GM19193 (cell line): ENCODE measurements at regions not wholly inside any gene's neighbourhood (a gene's known extent, or its start where the extent isn't known, plus 50 kb on each side); places are given as distances from the start of the nearest gene placed in this dataset.

Experiments used
- POLR2A ChIP-seq: IDR thresholded peaks from 4 replicates; pipeline ENCODE4 v1.6.1; 2011; ENCODE audit not compliant: insufficient read depth, insufficient read length; ENCODE audit errors: extremely low read depth

GRCh38 chr16:72569677-72570076, 397.7 kb upstream of the PMFBP1 start:
- no peak for TF ChIP-seq POLR2A

GRCh38 chr16:72568502-72568901, 396.5 kb upstream of the PMFBP1 start:
- TF ChIP-seq POLR2A = no peak

- no peak for TF ChIP-seq POLR2A
Observed at GRCh38 chr16:72566174-72566573, 394.2 kb upstream of the PMFBP1 start.

- TF ChIP-seq POLR2A = no peak
Observed at GRCh38 chr16:72565106-72565505, 393.2 kb upstream of the PMFBP1 start.

DNA sequence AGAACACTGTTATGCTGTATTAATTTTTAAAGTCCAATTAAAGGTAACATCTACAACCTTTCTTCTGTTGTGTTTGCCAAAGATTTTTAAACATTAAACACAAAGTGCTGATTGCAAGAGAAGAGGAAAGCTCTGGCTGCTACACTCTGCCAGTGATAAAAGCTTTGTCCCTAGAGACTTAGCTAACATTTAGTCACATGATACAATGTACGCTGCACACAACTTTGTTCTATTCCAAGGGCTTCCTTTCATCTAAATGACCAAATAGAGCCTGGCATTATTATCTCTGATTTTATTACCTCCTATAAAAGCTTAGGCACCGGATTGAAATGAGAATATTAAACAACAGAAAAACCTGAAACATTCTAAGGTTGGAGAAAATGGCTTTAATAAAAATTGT, 388.7 kb upstream of the PMFBP1 start:
- TF ChIP-seq POLR2A = no peak

- no peak for TF ChIP-seq POLR2A
Observed at GRCh38 chr16:72558501-72558900, 386.5 kb upstream of the PMFBP1 start.

GRCh38 chr16:72554935-72555334, 383.0 kb upstream of the PMFBP1 start:
- no peak for TF ChIP-seq POLR2A

GRCh38 chr16:72552654-72553053, 380.7 kb upstream of the PMFBP1 start:
- TF ChIP-seq POLR2A = no peak

DNA sequence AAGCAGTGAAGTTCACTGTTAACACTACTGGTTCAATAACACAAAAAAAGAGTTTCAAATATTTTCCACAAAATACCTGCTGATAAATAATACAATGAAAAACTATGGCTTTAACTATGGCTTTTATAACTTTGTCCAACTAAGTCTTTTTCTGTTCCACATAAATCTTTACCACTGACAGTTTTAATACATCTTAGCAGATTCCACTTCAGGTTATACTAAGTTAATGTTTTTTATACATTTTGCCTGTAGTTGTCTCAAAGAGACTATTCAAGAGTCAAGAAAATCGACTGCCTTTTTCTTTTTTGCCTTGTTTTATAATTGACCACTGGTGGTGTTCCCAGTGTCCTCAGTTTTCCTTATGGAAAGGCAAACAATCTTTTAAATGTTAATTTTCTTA, 379.7 kb upstream of the PMFBP1 start:
- TF ChIP-seq POLR2A = no peak

GRCh38 chr16:72549878-72550277, 377.9 kb upstream of the PMFBP1 start:
- no peak for TF ChIP-seq POLR2A

DNA sequence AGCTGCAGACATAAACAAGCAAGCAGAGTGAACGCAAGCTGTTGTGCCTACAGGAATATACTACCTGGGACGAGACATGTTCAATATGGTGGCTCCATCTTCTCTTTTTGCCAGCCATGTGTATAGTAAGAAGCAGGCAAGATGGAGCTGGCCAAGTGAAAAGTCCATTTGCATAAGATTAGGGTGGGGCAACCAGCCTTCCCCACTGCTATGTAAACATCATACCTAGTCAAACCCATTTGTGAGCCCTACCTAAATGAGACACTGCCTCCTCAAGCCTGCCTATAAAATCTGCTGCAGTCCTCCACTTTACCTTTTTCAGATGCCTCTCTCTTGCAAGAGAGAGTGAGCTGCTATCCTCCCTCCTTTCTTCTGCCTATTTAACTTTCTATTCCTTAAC, 370.1 kb upstream of the PMFBP1 start:
- TF ChIP-seq POLR2A = no peak

GRCh38 chr16:72537664-72538063, 365.7 kb upstream of the PMFBP1 start:
- TF ChIP-seq POLR2A = no peak

- TF ChIP-seq POLR2A = no peak
Observed at GRCh38 chr16:72536723-72537435, 364.9 kb upstream of the PMFBP1 start.

DNA sequence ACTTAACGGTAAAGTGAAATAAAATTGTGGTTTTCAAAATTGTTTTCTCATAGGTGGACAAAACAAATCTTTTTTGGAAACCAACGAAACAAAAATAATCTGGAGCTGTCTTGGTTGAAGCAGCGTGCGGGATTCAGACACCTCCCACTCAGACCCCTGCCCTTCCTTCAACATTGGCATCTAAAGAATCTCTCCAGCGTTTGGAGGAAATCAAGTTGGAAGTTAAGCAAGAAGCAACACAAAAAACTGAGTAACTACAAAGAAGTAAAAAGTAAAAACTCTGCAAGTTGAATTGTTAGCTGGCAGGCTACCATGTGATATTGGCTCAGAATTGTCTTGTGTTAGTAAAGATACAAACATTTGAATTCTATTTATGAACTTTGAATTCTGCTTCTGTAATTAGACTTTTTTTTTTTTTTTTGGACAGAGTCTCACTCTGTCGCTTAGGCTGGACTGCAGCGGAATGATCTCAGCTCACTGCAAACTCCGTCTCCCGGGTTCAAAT, 361.0 kb upstream of the PMFBP1 start:
- no peak for TF ChIP-seq POLR2A

GRCh38 chr16:72530434-72530833, 358.5 kb upstream of the PMFBP1 start:
- TF ChIP-seq POLR2A = no peak

DNA sequence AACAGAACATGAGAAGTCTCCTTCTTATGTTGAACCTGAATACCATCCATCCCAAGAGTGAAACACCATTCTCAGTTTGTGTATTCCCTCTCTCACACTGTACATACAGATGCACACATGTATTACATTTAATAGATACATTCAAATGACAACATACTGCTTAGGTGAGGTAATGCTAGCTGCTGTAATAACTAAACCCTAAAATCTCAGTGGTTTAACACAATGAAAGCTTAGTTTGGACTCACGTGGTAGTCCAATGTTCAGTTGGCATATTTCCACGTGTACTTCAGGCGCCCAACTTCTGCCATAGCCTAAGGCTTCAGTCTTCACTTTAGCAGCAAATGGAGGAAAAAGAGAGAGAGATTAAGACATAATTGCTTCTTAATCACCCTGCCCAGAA, 351.1 kb upstream of the PMFBP1 start:
- no peak for TF ChIP-seq POLR2A

GRCh38 chr16:72517154-72517553, 345.2 kb upstream of the PMFBP1 start:
- no peak for TF ChIP-seq POLR2A
